DOHH2 (cell line): ENCODE measurements at regions not wholly inside any gene's neighbourhood (a gene's known extent, or its start where the extent isn't known, plus 50 kb on each side); places are given as distances from the start of the nearest gene placed in this dataset.

Experiments
- H3F3A ChIP-seq: fragments of 200-600 bp; sonication (generic), shearing (Covaris generic); 2 replicates; pipeline ENCODE4 v1.6.0; 2016; ENCODE audit warnings: antibody characterized with exemption, mild to moderate bottlenecking; ENCODE audit not compliant: control insufficient read depth, insufficient read depth
- H3K27ac ChIP-seq: fragments of 200-600 bp; sonication (generic); 2 replicates; pipeline ENCODE4 v1.5.1; 2014; ENCODE audit warnings: low read depth, mild to moderate bottlenecking, low read length, moderate library complexity
- H3K27me3 ChIP-seq: fragments of 200-600 bp; sonication (generic); 2 replicates; pipeline ENCODE4 v1.6.1; 2014; ENCODE audit warnings: mild to moderate bottlenecking, low read length, mixed read lengths; ENCODE audit not compliant: control insufficient read depth
- H3K36me3 ChIP-seq: fragments of 200-600 bp; sonication (generic); 2 replicates; pipeline ENCODE4 v1.6.1; 2014; ENCODE audit warnings: mild to moderate bottlenecking, low read length, moderate library complexity, mixed read lengths; ENCODE audit not compliant: control insufficient read depth
- H3K4me1 ChIP-seq: fragments of 200-600 bp; sonication (generic); 2 replicates; pipeline ENCODE4 v1.6.1; 2014; ENCODE audit warnings: mild to moderate bottlenecking, low read length, mixed read lengths; ENCODE audit not compliant: control insufficient read depth
- H3K4me2 ChIP-seq: fragments of 200-600 bp; sonication (generic); 2 replicates; pipeline ENCODE4 v1.6.0; 2014; ENCODE audit warnings: mild to moderate bottlenecking, low read length, moderate library complexity
- H3K4me3 ChIP-seq: fragments of 200-600 bp; sonication (generic); 2 replicates; pipeline ENCODE4 v1.5.1; 2014; ENCODE audit warnings: mild to moderate bottlenecking, low read length, mixed read lengths
- H3K79me2 ChIP-seq: fragments of 200-600 bp; sonication (generic); 2 replicates; pipeline ENCODE4 v1.6.1; 2014; ENCODE audit warnings: mild to moderate bottlenecking, low read length, mixed read lengths; ENCODE audit not compliant: control insufficient read depth
- H3K9me2 ChIP-seq: fragments of 200-600 bp; sonication (generic); replicated peaks from 2 replicates; pipeline ENCODE4 v1.6.1; 2014; ENCODE audit warnings: mild to moderate bottlenecking, low read length, mixed read lengths; ENCODE audit not compliant: control insufficient read depth
- H3K9me3 ChIP-seq: fragments of 200-600 bp; sonication (generic); 2 replicates; pipeline ENCODE4 v1.6.1; 2014; ENCODE audit warnings: antibody characterized with exemption, low read length, mixed read lengths; ENCODE audit not compliant: control insufficient read depth, insufficient read depth
- H4K20me1 ChIP-seq: fragments of 200-600 bp; sonication (generic); 2 replicates; pipeline ENCODE4 v1.6.0; 2014; ENCODE audit warnings: low read depth, mild to moderate bottlenecking, antibody characterized with exemption, low read length, moderate library complexity; ENCODE audit not compliant: control insufficient read depth, insufficient read depth
- EZH2phosphoT487 ChIP-seq: fragments of 200-600 bp; sonication (generic); IDR thresholded peaks from 2 replicates; pipeline ENCODE4 v1.6.1; 2017; ENCODE audit warnings: borderline replicate concordance, mild to moderate bottlenecking, antibody characterized with exemption, low read length, moderate library complexity, mixed read lengths
- TF ChIP-seq, protein P1 (sequence below): fragments of 200-600 bp; sonication (generic); IDR thresholded peaks from one replicate; pipeline ENCODE4 v1.5.1; 2014; ENCODE audit warnings: antibody characterized with exemption, mild to moderate bottlenecking, low read depth, low read length; ENCODE audit not compliant: poor library complexity, severe bottlenecking

DNA sequence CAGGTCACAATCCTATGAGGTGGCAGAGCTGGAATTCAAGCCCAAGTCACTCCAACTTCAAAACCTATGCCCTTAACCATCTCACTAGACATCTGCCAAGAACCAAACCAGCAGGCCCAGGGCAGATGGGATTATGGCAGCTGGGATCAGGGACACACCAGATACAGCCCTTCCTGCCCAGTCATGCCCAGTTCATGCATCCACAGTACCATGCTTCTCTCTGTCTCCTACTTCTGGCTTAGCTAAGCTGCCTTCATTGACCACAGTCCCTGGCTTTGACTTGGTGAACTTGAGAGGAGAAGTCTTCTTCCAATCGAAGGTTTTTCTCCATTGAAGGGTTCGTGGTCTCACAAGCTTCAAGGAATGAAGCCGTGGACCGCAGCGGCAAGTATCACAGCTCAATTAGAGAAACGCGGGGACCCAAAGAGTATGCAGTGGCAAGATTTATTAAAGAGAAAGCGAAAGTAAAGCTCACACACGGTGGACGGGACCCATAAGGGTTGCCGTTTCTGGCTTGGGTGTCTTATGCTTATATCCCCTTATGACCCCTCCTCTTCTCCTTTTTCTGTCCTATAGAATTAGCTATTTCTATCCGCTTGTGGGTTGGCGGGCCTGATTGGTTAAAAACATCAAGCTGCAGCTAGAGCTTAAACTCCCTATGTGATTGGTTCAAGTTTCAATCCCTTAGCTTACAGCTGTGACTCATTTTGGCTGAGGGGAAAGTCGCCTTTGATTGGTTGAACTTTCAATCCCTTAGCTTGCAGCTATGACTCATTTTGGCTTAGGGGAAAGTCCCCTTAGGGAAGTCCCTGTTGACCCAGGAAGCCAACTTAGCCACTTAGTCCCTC lies 101.2 kb downstream of the TRIM36 start:
- TF ChIP-seq EZH2phosphoT487 = no peak
- TF ChIP-seq, protein P1, sequence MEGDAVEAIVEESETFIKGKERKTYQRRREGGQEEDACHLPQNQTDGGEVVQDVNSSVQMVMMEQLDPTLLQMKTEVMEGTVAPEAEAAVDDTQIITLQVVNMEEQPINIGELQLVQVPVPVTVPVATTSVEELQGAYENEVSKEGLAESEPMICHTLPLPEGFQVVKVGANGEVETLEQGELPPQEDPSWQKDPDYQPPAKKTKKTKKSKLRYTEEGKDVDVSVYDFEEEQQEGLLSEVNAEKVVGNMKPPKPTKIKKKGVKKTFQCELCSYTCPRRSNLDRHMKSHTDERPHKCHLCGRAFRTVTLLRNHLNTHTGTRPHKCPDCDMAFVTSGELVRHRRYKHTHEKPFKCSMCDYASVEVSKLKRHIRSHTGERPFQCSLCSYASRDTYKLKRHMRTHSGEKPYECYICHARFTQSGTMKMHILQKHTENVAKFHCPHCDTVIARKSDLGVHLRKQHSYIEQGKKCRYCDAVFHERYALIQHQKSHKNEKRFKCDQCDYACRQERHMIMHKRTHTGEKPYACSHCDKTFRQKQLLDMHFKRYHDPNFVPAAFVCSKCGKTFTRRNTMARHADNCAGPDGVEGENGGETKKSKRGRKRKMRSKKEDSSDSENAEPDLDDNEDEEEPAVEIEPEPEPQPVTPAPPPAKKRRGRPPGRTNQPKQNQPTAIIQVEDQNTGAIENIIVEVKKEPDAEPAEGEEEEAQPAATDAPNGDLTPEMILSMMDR = no peak
- Histone ChIP-seq H3K4me1 (peaks cover 11% of the 10 kb centered on the region), H3K27me3 (peaks cover 4% of the 10 kb centered on the region; the same call in 1 of the 2 replicates), H3K79me2 (no peaks in the 10 kb centered on the region), H3K36me3 (no peaks in the 10 kb centered on the region), H4K20me1 (no peaks in the 10 kb centered on the region), H3K4me2 (no peak overlapping the region), H3F3A (no peaks in the 10 kb centered on the region), H3K27ac (no peak overlapping the region), H3K9me2 (no peaks in the 10 kb centered on the region), H3K9me3 (no peaks in the 10 kb centered on the region), H3K4me3 (no peak overlapping the region)

GRCh38 chr5:115064380-115064779 lies 105.3 kb downstream of the TRIM36 start:
- TF ChIP-seq, protein P1 = no peak
- TF ChIP-seq EZH2phosphoT487 = no peak
- no peaks in the 10 kb centered on the region for H3K27me3 ChIP-seq
- H3K9me3 ChIP-seq = no peaks in the 10 kb centered on the region
- H3K4me1 ChIP-seq = no peaks in the 10 kb centered on the region
- no peaks in the 10 kb centered on the region for H3F3A ChIP-seq
- no peaks in the 10 kb centered on the region for H4K20me1 ChIP-seq
- H3K4me2 ChIP-seq = no peak overlapping the region
- no peaks in the 10 kb centered on the region for H3K79me2 ChIP-seq
- no peak overlapping the region for H3K4me3 ChIP-seq
- H3K9me2 ChIP-seq = no peaks in the 10 kb centered on the region
- no peak overlapping the region for H3K27ac ChIP-seq
- H3K36me3 ChIP-seq = no peaks in the 10 kb centered on the region

GRCh38 chr5:115054387-115054951 lies 115.2 kb downstream of the TRIM36 start:
- no peaks in the 10 kb centered on the region for H3K9me2 ChIP-seq
- H3K79me2 ChIP-seq = no peaks in the 10 kb centered on the region
- H3K27me3 ChIP-seq = no peaks in the 10 kb centered on the region
- H3K9me3 ChIP-seq = no peaks in the 10 kb centered on the region
- H3K4me3 ChIP-seq = no peak overlapping the region
- H3K36me3 ChIP-seq = no peaks in the 10 kb centered on the region
- TF ChIP-seq, protein P1 = no peak
- no peak for TF ChIP-seq EZH2phosphoT487
- no peaks in the 10 kb centered on the region for H4K20me1 ChIP-seq
- no peaks in the 10 kb centered on the region for H3K4me1 ChIP-seq
- no peak overlapping the region for H3K4me2 ChIP-seq
- no peaks in the 10 kb centered on the region for H3F3A ChIP-seq
- H3K27ac ChIP-seq = no peak overlapping the region
